8988T (cell line): ENCODE measurements at regions not wholly inside any gene's neighbourhood (a gene's known extent, or its start where the extent isn't known, plus 50 kb on each side); places are given as distances from the start of the nearest gene placed in this dataset.

Experiments used
- DNase-seq: peaks from one replicate; pipeline ENCODE4 v3.0.0; 2011

GRCh38 chr10:128885573-128886555, 581.2 kb upstream of the MGMT start:
- DNase-seq, result no peak

- no peak for DNase-seq
Measured at GRCh38 chr10:128887856-128888255, 579.2 kb upstream of the MGMT start.

GRCh38 chr10:128892005-128892404, 575.0 kb upstream of the MGMT start:
- DNase-seq, result no peak

DNA sequence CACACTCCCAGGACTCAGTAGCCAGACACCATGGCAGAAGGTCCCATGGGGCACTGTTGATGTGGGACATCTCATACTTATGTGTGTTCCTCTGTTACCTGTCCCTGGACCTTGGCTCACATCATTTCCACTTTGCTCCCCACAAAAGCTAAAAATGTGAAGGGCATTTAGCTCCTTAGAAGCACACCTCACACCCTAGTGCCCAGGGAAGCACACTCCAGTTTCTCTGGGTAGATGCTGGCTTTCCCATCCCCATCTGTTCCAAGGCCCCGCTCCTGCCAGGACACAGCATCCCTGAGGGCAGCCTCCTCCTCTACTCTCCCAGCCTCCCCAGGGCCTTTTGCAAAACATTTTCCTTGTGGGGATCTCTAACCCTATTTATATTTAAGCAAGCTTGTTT, 572.4 kb upstream of the MGMT start:
- no peak for DNase-seq

DNA sequence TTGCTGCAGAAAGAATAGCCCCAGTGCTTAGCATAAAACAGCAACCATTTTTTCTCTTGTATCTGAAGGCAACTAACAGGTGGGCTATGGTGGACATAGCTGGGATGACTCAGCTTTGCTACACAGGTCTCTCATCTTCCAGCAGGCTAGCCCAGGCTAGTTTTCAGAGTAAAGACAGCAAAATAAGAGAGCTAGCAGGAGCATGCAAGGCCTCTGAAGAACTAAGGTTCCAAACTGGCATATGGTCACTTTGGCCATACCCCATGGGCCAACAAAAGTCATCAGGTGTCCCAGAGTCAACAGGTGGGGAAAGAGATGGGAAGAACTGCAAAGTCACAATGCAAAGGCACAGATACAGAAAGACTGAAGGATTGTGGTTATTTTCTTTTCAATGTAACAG, 571.6 kb upstream of the MGMT start:
- DNase-seq, result no peak

GRCh38 chr10:128896116-128896795, 570.8 kb upstream of the MGMT start:
- no peak for DNase-seq

DNA sequence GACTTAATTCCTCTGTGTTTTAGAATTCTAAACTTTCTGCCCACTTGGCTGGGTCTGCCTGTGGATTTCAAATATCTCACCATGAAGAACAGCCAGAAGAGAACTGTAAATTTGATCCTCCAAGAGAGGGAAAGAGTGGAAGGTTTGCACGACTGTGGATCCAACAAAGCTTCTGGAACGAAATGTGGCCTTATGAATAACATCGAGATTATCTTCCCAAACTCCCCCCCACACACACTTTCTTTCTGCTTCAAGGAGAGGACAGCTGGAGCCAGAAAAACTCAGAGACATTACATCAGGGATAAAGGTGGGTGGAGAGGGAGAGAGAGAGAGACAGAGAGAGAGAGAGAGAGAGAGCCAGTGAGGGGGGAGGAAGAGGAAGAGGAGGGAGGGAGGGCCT, 570.1 kb upstream of the MGMT start:
- DNase-seq, result no peak

DNA sequence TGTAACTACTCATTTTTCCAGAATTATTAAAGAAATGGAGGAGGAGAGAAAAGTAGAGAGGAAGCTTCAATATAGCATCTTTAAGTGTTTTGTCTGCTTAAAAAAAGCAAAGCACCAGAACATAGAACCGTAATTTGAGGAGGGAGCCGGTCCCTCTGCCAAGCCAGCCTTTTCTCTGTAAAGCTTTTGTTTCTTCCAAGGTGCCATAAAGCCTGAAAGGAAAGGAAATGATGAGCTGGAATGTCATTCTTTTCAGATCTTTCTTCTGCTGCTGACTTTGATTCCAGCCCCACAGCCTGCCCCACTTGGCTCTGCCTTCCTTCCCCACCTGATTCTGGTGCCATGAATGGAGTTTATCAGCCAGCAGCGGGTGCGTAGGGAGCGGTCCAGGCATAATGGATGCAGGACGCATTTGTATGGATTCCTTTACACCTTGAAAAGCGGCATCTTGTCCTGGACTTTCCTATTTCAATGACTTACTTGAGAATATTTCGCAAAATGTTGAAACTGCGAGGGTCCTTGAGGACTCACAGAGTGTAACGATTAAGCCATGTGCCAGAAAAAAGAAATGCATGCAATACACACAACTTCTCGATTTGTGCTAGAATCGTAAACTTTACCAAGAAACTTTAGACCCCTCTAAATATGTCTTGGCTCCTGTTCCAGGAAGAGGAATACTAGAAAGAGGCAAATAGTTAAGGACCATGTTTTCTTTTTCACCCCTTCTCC, 569.5 kb upstream of the MGMT start:
- DNase-seq, result no peak

DNA sequence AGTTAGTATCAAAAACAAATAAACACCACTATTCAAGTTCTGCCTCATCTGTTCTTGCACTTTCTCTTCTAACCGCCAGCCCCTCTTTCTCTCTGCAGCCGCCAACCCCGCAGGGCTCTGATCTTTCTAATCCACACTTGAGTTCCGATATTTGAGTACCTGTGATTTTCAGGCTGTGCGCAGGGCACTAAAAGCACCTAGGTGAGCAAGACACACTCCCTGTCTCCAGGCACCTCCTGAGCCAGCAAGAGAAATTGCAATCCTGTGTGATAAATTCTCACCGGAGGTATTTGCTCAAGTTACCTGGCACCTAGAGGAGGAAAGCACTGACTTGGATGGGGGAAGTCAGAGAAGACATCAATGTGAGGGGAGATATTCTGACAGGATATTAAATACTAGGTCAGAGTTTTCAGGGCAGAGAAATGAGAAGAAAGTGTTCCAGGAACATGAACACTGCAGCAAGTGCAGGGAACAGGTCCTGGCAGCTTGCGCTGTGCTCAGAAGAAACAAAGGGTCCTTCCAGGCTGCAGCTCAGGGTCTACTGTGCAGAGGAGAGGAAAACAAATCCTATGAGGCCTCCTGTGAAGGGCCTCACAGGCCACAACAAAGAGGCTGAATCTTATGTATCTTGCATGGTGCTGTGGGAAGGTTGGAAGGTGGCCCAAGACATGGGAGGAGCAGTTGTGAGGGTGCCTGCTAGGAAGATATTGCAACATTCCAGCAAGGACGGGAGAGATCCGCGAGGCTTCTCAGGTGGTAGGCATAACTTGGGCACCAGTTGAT, 568.7 kb upstream of the MGMT start:
- no peak for DNase-seq

DNA sequence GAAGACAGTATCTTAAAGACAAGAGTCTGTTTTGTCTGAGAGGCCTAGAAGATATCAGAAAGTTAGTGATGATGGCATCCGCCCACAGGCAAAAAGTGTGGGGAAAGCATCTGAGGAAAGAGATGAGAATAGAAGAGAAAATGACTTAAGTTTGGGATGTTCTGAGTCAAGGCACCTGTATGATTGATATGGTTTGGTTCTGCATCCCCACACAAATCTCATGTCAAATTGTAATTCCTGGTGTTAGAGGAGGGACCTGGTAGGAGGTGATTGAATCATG, 568.2 kb upstream of the MGMT start:
- DNase-seq, result no peak

DNA sequence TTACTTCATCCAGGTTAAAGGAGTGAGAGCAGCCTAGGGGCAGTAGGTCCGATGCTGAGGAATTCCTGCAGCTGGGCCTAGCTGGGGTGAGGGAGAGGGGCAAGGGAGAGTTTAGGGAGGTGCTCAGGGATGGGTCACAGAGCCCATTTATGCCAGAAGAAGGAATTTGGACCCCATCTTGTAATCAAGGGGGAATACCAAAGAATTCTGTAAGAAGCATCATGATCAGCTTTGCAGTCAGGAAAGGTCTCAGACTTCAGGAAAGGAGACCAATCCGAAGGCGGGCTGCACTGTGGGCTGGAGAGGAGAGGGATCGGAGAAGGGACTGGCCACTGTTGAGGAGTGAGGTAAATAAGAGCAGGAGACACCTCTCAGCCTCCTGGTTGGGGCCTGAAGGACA, 566.6 kb upstream of the MGMT start:
- DNase-seq, result no peak

DNA sequence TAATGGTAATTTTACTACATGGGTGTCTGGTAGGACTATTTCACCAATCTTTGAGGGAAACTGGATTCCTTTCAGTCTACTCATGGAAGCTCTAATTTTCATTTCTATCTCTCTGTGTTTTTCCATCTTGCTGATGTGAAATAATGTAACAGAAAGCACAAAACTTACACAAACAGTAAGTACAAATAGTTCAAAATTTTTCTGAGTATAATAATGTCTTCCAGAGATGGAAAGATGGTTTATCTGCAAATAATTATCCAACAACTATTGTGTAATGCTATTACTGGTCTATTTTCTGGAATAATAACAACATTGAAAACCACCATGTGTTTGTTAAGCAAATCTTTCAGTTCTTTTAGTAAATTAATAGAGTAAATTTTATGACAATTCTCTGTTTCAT, 565.8 kb upstream of the MGMT start:
- no peak for DNase-seq

GRCh38 chr10:128902031-128902710, 564.9 kb upstream of the MGMT start:
- DNase-seq, result no peak

DNA sequence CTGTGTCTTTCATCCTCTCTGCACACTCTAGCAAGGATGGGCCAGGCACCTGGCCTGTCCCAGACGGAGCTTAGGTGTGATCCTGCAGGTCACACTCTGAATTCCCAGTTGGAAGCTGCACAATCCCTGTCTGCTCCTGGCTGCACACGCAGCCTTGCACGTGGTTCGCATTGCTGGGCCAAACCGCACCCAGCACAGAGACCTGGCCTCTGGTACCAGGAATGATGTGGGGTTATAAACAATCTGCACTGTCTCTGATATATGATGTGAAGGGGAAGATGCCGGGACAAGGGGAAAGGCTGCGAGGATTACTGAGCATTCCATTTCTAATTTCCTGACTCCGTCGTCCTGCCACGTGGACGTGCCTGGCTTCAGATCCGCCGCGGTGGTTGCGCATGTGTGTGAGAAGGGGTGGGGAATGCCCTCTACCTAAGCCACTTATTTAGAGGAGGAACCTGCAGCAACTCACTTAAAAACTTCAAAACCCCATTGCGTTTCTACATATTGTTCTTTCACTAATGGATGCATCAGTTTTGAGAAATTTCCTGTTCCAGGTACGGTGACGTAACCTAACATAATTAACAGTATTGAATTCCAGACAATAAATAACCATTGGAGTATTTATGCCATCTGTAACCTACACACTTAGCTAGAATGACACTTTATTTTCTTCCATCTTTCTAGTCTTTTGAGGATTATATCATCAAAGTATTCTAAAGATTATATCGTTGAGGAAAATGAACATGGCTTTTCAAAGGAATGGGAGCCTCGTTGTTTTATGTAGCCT, 559.7 kb upstream of the MGMT start:
- DNase-seq, result no peak

GRCh38 chr10:128908099-128908498, 558.9 kb upstream of the MGMT start:
- no peak for DNase-seq

DNA sequence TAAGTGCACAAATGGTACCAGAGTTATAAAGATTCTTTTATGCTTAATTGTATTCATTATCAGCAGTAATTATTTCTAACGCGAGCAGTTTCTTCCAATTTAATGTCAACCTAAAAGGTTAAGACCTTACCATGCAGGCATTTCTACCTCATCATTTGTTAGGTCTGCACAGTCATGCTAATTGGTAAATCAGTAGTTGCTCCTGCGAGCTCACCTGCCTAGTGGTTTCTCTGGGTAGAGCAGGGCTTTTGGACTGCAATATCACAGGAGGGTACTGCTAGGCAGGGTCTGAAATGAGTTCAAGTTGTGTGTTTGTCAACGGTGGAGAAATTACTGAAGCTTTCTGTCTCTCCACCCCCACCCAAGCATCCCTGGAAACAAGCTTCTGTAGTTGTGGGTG, 558.5 kb upstream of the MGMT start:
- no peak for DNase-seq

DNA sequence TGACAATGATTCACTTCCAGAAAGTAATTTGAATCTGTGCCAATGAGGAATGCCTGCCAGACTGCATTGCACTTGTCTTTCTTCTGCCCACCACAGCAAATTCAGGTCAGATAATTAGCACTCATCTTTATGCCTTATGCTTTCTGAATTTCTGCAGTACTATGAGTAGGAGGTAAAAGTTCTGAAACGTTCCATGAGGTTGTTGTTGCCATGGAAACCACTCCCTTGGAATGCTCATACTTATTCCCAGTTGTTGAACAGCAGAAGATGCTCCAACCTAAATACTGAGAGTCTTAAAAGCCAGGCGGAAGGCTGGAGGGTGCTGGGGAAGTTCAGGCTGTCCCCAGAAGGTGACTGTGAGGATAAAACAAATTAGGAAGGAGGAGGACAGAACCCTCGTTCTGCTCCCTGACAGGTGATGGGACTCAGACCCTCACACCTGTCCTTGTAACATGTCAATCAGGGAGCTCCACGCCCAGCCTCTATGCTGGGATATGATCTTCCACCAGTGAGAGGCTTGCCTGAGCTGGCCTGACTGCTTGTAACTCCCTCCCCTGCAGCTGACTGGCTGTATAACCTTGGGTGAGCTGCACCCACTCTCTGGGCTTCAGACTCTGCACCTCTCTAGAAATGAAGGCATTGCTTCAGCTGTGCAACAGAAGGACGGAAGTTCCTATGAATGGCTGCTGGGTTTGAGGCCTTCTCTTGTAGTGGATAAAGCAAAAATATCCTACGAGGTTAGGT, 554.3 kb upstream of the MGMT start:
- no peak for DNase-seq

GRCh38 chr10:128914681-128915080, 552.4 kb upstream of the MGMT start:
- no peak for DNase-seq

DNA sequence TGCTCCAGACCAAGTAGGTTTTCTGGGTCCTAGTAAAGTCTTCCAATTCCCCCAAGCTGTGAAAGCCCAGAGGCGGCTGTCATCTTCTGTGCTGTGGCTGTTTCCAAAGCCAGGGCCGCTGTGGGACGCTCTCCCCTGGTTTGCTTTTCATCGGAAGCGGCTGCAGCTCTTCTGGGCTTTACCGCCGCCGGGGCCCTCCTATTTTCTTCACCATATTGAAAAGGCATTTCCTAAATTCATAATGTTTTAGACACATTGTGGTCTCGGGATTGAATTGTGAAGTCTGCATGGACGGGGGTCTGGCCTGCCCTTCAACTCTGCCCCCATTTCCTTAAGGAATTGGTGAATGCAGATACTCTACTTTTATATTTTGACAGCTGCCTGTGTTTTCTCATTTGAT, 551.4 kb upstream of the MGMT start:
- DNase-seq, result no peak

DNA sequence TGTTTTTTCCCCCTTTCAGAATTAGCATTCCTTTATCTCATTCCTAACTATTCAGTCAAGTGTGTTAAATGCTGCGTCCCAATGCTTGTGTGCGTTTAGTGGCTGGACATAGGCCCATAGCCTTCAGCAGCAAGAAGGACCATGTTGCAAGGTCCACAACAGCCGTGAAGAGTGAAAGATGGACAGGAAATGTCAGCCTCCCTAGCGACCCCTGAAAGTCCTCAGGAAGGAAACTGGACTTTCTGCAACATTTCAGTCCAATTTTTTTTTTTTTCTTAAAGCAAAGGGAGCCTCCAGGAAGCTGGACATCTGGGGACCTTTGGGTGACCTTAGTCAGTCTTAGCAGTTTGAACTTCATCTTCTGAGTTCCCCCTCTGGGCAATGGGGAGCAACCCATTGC, 550.7 kb upstream of the MGMT start:
- no peak for DNase-seq
